ENCODE measurements at regions not wholly inside any gene's neighbourhood (a gene's known extent, or its start where the extent isn't known, plus 50 kb on each side); places are given as distances from the start of the nearest gene placed in this dataset.

- TF ChIP-seq CTCF (IDR thresholded peaks at IDR 0.05): no peak
- TF ChIP-seq POLR2A (IDR thresholded peaks at IDR 0.05): no peak
Measured at GRCh38 chr6:99821164-99821563, 172.9 kb downstream of the MCHR2 start.
